H1 (cell line): ENCODE measurements at regions not wholly inside any gene's neighbourhood (a gene's known extent, or its start where the extent isn't known, plus 50 kb on each side); places are given as distances from the start of the nearest gene placed in this dataset.

Experiments used
- CTCF ChIA-PET: fragments of 300-600 bp; sonication (Branson Sonifier 250); formaldehyde crosslinking; loops from one replicate; lab custom pipeline; 2021; ENCODE audit not compliant: partially characterized antibody; lab: Charles Lee
- POLR2A ChIA-PET: fragments of 300-600 bp; sonication (Branson Sonifier 250); formaldehyde crosslinking; loops from one replicate; lab custom pipeline; 2021; ENCODE audit warnings: inconsistent platforms; ENCODE audit not compliant: partially characterized antibody; lab: Charles Lee
- DNase-seq, 2 experiments: peaks; one replicate each; pipeline versions ENCODE4 v3.0.0 to v3.0.0-alpha.2; 2010 to 2022; ENCODE audit warnings: low spot score in 2 of 2, low read depth in 1 of 2, mixed read lengths in 1 of 2
- FAIRE-seq: peaks from 2 replicates; lab custom pipeline; 2011; peaks lifted over from hg19 to GRCh38; lab: Jason Lieb, UNC
- H2AFZ ChIP-seq: 2 replicates; pipeline ENCODE4 v1.8.1; 2012; ENCODE audit warnings: low read length, inconsistent platforms
- H2AK5ac ChIP-seq: 2 replicates; pipeline ENCODE4 v1.6.1; 2013; ENCODE audit warnings: low read depth, low read length
- H2BK120ac ChIP-seq: replicated peaks from 2 replicates; pipeline ENCODE3; 2013; ENCODE audit warnings: low read depth, low read length, inconsistent platforms
- H2BK12ac ChIP-seq: 2 replicates; pipeline ENCODE4 v1.6.1; 2013; ENCODE audit warnings: low read depth, low read length
- H2BK15ac ChIP-seq: 2 replicates; pipeline ENCODE4 v1.6.1; 2013; ENCODE audit warnings: low read length
- H2BK20ac ChIP-seq: 2 replicates; pipeline ENCODE4 v1.6.1; 2013; ENCODE audit warnings: low read length
- H2BK5ac ChIP-seq: 2 replicates; pipeline ENCODE4 v1.6.1; 2013; ENCODE audit warnings: low read depth, low read length
- H3K14ac ChIP-seq: 2 replicates; pipeline ENCODE4 v1.6.1; 2013; ENCODE audit warnings: inconsistent platforms; ENCODE audit not compliant: insufficient read length
- H3K18ac ChIP-seq: 2 replicates; pipeline ENCODE4 v1.6.1; 2013; ENCODE audit warnings: low read length; ENCODE audit errors: extremely low read depth
- H3K23ac ChIP-seq: 2 replicates; pipeline ENCODE4 v1.6.1; 2013; ENCODE audit warnings: inconsistent platforms; ENCODE audit not compliant: insufficient read length
- H3K23me2 ChIP-seq: 2 replicates; pipeline ENCODE4 v1.6.1; 2013; ENCODE audit warnings: low read depth, low read length
- H3K27ac ChIP-seq: 2 replicates; pipeline ENCODE4 v1.6.1; 2011; ENCODE audit warnings: low read depth, low read length, inconsistent platforms
- H3K27me3 ChIP-seq, 4 experiments: replicated peaks in 1 of 4; 1 replicate in 1 of 4; 2 replicates in 3 of 4; pipeline versions ENCODE4 v1.6.1 to v1.8.1; 2011 to 2013; ENCODE audit warnings: low read length in 3 of 4, mild to moderate bottlenecking in 3 of 4, inconsistent platforms in 2 of 4, mixed read lengths in 2 of 4, moderate library complexity in 1 of 4; ENCODE audit not compliant: control insufficient read depth in 3 of 4, insufficient read depth in 3 of 4; ENCODE audit errors: extremely low read depth in 1 of 4
- H3K36me3 ChIP-seq, 4 experiments: 2 replicates each; pipeline versions ENCODE4 v1.6.1 to v1.8.1; 2011 to 2013; ENCODE audit warnings: mild to moderate bottlenecking in 4 of 4, low read length in 3 of 4, moderate library complexity in 2 of 4, control low read depth in 1 of 4, inconsistent platforms in 1 of 4; ENCODE audit not compliant: insufficient read depth in 4 of 4, control insufficient read depth in 2 of 4
- H3K4ac ChIP-seq: replicated peaks from 2 replicates; pipeline ENCODE3; 2013; ENCODE audit warnings: low read length, low read depth, mixed read lengths, inconsistent platforms; ENCODE audit not compliant: insufficient read length
- H3K4me1 ChIP-seq, 4 experiments: replicated peaks in 1 of 4; 1 replicate in 1 of 4; 2 replicates in 3 of 4; pipeline versions ENCODE4 v1.6.1 to v1.8.1; 2011 to 2013; ENCODE audit warnings: low read length in 3 of 4, inconsistent platforms in 2 of 4, mixed read lengths in 1 of 4; ENCODE audit not compliant: insufficient read depth in 4 of 4, control insufficient read depth in 3 of 4
- H3K4me2 ChIP-seq, 2 experiments: 2 replicates each; pipeline versions ENCODE4 v1.6.1 to v1.8.1; 2011 to 2013; ENCODE audit warnings: low read depth in 2 of 2, low read length in 2 of 2, control low read depth in 1 of 2, inconsistent platforms in 1 of 2, mild to moderate bottlenecking in 1 of 2; ENCODE audit not compliant: insufficient read depth in 1 of 2
- H3K4me3 ChIP-seq, 4 experiments: fragments of 200-600, 300-600 bp in 1 of 4; sonication (generic), shearing (Covaris generic), sonication (Bioruptor Twin) in 1 of 4; 2 replicates each; pipeline versions ENCODE4 v1.5.1 to v1.8.1; 2011 to 2016; ENCODE audit warnings: low read length in 4 of 4, low read depth in 3 of 4, control low read depth in 2 of 4, inconsistent platforms in 2 of 4, mild to moderate bottlenecking in 2 of 4, mixed read lengths in 1 of 4, moderate library complexity in 1 of 4; ENCODE audit not compliant: insufficient read depth in 2 of 4; ENCODE audit errors: extremely low read depth in 1 of 4
- H3K56ac ChIP-seq: replicated peaks from 2 replicates; pipeline ENCODE3; 2013; ENCODE audit warnings: low read depth, mild to moderate bottlenecking, mixed read lengths, low read length, inconsistent platforms; ENCODE audit not compliant: insufficient read length
- H3K79me1 ChIP-seq: 2 replicates; pipeline ENCODE4 v1.6.1; 2013; ENCODE audit warnings: low read depth, low read length, control low read depth
- H3K79me2 ChIP-seq, 2 experiments: 2 replicates each; pipeline versions ENCODE4 v1.6.1 to v1.8.1; 2012 to 2013; ENCODE audit warnings: low read length in 2 of 2, mild to moderate bottlenecking in 2 of 2, inconsistent platforms in 1 of 2; ENCODE audit not compliant: insufficient read depth in 2 of 2, control insufficient read depth in 1 of 2
- H3K9ac ChIP-seq, 4 experiments: replicated peaks in 1 of 4; 1 replicate in 1 of 4; 2 replicates in 3 of 4; pipeline versions ENCODE4 v1.6.1 to v1.8.1; 2011 to 2013; ENCODE audit warnings: low read depth in 3 of 4, low read length in 3 of 4, control low read depth in 2 of 4, mild to moderate bottlenecking in 2 of 4, moderate library complexity in 2 of 4, inconsistent platforms in 1 of 4; ENCODE audit errors: extremely low read depth in 1 of 4
- H3K9me3 ChIP-seq, 2 experiments: 2 replicates each; pipeline versions ENCODE4 v1.6.1 to v1.8.1; 2012 to 2013; ENCODE audit warnings: mild to moderate bottlenecking in 2 of 2, moderate library complexity in 2 of 2, control low read depth in 1 of 2, inconsistent platforms in 1 of 2, low read depth in 1 of 2, low read length in 1 of 2, mixed read lengths in 1 of 2; ENCODE audit not compliant: insufficient read depth in 2 of 2
- H4K20me1 ChIP-seq, 2 experiments: replicated peaks in 1 of 2; 2 replicates each; pipeline versions ENCODE3 to v1.8.1; 2011 to 2013; ENCODE audit warnings: inconsistent platforms in 2 of 2, low read length in 2 of 2, mild to moderate bottlenecking in 1 of 2; ENCODE audit not compliant: insufficient read depth in 2 of 2, control insufficient read depth in 1 of 2
- H4K5ac ChIP-seq: 2 replicates; pipeline ENCODE4 v1.6.1; 2013; ENCODE audit warnings: low read length, low read depth, mixed read lengths, inconsistent platforms; ENCODE audit not compliant: insufficient read length
- H4K8ac ChIP-seq: 2 replicates; pipeline ENCODE4 v1.8.0; 2013; ENCODE audit warnings: mild to moderate bottlenecking, moderate library complexity, low read length, inconsistent platforms; ENCODE audit not compliant: insufficient read depth; ENCODE audit errors: extremely low read depth
- H4K91ac ChIP-seq: replicated peaks from 2 replicates; pipeline ENCODE3; 2013; ENCODE audit warnings: low read length, mixed read lengths, inconsistent platforms; ENCODE audit not compliant: insufficient read length
- CREB1 ChIP-seq: IDR thresholded peaks from 2 replicates; pipeline ENCODE4 v1.6.1; 2012; ENCODE audit warnings: inconsistent platforms
- HDAC6 ChIP-seq: IDR thresholded peaks from one replicate; pipeline ENCODE4 v1.7.1; 2012; ENCODE audit warnings: low read depth, mild to moderate bottlenecking, inconsistent platforms, low read length, moderate library complexity
- SIX5 ChIP-seq: IDR thresholded peaks from 2 replicates; pipeline ENCODE4 v1.6.1; 2011; ENCODE audit warnings: mild to moderate bottlenecking, low read depth, low read length
- WGBS, 2 experiments: shearing (Covaris generic) in 1 of 2; methylation state at CpG; one replicate each; pipeline versions ENCODE4 v1.1.6 to v1.1.7; 2013 to 2015; ENCODE audit warnings: low lambda C conversion rate in 2 of 2, mixed read lengths in 2 of 2, inconsistent platforms in 1 of 2, low coverage in 1 of 2, missing lambda C conversion rate in 1 of 2; ENCODE audit not compliant: insufficient replicate concordance in 2 of 2, insufficient coverage in 1 of 2, insufficient read length in 1 of 2; ENCODE audit errors: extremely low coverage in 1 of 2, missing lambda C conversion rate in 1 of 2; 5-methylcytosine and 5-hydroxymethylcytosine counted together

DNA sequence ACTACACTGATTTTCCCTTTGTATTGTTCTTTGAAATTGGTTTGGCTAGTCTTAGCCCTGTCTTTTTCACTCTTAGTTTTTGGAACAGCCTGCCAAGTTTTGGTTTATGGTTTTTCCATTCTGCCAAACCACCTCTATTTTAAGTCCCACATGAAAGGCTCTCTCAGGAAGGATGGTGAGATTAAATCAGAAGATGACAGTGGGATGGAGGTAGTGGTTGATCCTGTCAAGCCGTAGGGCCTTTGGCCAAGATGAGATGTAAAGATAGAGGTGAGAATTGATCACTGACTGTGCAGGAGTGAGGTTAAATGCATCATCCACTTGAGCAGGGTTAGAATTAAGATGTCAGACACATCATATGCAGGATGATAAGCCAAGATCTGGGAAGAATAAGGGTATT lies 948.5 kb downstream of the SLC4A3 start:
- Histone ChIP-seq H3K9ac (no peak overlapping the region), H3K4me2 (no peak overlapping the region), H3K4ac (no peak overlapping the region), H3K79me1 (no peaks in the 10 kb centered on the region), H2BK20ac (no peak overlapping the region), H3K79me2 (no peaks in the 10 kb centered on the region), H2AK5ac (no peak overlapping the region), H2AFZ (no peak overlapping the region), H3K56ac (no peak overlapping the region), H4K91ac (no peak overlapping the region), H2BK12ac (no peak overlapping the region), H2BK5ac (no peak overlapping the region), H3K27me3 (no peaks in the 10 kb centered on the region), H2BK120ac (no peak overlapping the region), H3K4me1 (no peaks in the 10 kb centered on the region), H3K18ac (no peak overlapping the region), H3K23ac (no peak overlapping the region), H3K27ac (no peak overlapping the region), H4K20me1 (no peaks in the 10 kb centered on the region), H3K36me3 (no peaks in the 10 kb centered on the region), H3K4me3 (no peak overlapping the region), H4K8ac (no peak overlapping the region), H3K9me3 (no peaks in the 10 kb centered on the region), H4K5ac (no peak overlapping the region), H3K23me2 (no peaks in the 10 kb centered on the region), H3K14ac (no peak overlapping the region), H2BK15ac (no peak overlapping the region)
- no peak for TF ChIP-seq SIX5
- no peak for TF ChIP-seq CREB1
- TF ChIP-seq HDAC6 = no peak
- WGBS, 2 experiments = 88% methylated on average over 1 of the region's 1 CpG; no CpG with 5 or more reads in 1 of the 2 experiments
- CTCF ChIA-PET = no interaction called here
- POLR2A ChIA-PET = no interaction called here
- FAIRE-seq (no peak), DNase-seq (no peak)
